ENCODE measurements at regions not wholly inside any gene's neighbourhood (a gene's known extent, or its start where the extent isn't known, plus 50 kb on each side); places are given as distances from the start of the nearest gene placed in this dataset.

GRCh38 chr3:118538187-118538586 is 496.5 kb downstream of the IGSF11 start (continued):
- no peak for TF ChIP-seq THRA (IDR thresholded peaks at IDR 0.05)
- TF ChIP-seq TARDBP (IDR thresholded peaks at IDR 0.05), result no peak
- TF ChIP-seq ZNF277 (CRISPR knock-in tag; IDR thresholded peaks at IDR 0.05; ENCODE audit: borderline replicate concordance), result no peak
- TF ChIP-seq SMARCA4 (IDR thresholded peaks at IDR 0.05), result no peak
- no peak for TF ChIP-seq MCM2 (IDR thresholded peaks at IDR 0.05; ENCODE audit: low read depth)
- TF ChIP-seq, protein P1, sequence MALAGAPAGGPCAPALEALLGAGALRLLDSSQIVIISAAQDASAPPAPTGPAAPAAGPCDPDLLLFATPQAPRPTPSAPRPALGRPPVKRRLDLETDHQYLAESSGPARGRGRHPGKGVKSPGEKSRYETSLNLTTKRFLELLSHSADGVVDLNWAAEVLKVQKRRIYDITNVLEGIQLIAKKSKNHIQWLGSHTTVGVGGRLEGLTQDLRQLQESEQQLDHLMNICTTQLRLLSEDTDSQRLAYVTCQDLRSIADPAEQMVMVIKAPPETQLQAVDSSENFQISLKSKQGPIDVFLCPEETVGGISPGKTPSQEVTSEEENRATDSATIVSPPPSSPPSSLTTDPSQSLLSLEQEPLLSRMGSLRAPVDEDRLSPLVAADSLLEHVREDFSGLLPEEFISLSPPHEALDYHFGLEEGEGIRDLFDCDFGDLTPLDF (CRISPR knock-in tag; IDR thresholded peaks at IDR 0.05), result no peak
- no peak for TF ChIP-seq RBM39 (optimal IDR thresholded peaks at IDR 0.05; ENCODE audit: low read depth, low read length)
- TF ChIP-seq TAF9B (IDR thresholded peaks at IDR 0.05; ENCODE audit: partially characterized antibody), result no peak
- TF ChIP-seq, protein P2, sequence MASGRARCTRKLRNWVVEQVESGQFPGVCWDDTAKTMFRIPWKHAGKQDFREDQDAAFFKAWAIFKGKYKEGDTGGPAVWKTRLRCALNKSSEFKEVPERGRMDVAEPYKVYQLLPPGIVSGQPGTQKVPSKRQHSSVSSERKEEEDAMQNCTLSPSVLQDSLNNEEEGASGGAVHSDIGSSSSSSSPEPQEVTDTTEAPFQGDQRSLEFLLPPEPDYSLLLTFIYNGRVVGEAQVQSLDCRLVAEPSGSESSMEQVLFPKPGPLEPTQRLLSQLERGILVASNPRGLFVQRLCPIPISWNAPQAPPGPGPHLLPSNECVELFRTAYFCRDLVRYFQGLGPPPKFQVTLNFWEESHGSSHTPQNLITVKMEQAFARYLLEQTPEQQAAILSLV (tag; IDR thresholded peaks at IDR 0.05), result peak; percentile 80
- no peak for TF ChIP-seq CEBPG (CRISPR knock-in tag; IDR thresholded peaks at IDR 0.05)
- TF ChIP-seq CEBPG (tag; conservative IDR thresholded peaks at IDR 0.05 in 1 of 2, IDR thresholded peaks at IDR 0.05 in 1 of 2), result peak; percentile 67 to 99
- TF ChIP-seq KDM2B (CRISPR knock-in tag; IDR thresholded peaks at IDR 0.05), result no peak
- no peak for TF ChIP-seq KDM5B (IDR thresholded peaks at IDR 0.05; ENCODE audit: insufficient replicate concordance, low read depth, low read length)
- no peak for TF ChIP-seq MBD1 (CRISPR knock-in tag; IDR thresholded peaks at IDR 0.05)
- no peak for TF ChIP-seq ZNF512 (tag; IDR thresholded peaks at IDR 0.05)
- no peak for TF ChIP-seq ZNF124 (CRISPR knock-in tag; IDR thresholded peaks at IDR 0.05)
- no peak for TF ChIP-seq NR2C2 (CRISPR knock-in tag; IDR thresholded peaks at IDR 0.05)
- TF ChIP-seq NR2C2 (tag; IDR thresholded peaks at IDR 0.05), result no peak
- no peak for TF ChIP-seq ZSCAN32 (CRISPR knock-in tag; IDR thresholded peaks at IDR 0.05)
- no peak for TF ChIP-seq ILF3 (IDR thresholded peaks at IDR 0.05; ENCODE audit: borderline replicate concordance)

All from K562 (cell line).